ENCODE measurements at regions not wholly inside any gene's neighbourhood (a gene's known extent, or its start where the extent isn't known, plus 50 kb on each side); places are given as distances from the start of the nearest gene placed in this dataset.

DNA sequence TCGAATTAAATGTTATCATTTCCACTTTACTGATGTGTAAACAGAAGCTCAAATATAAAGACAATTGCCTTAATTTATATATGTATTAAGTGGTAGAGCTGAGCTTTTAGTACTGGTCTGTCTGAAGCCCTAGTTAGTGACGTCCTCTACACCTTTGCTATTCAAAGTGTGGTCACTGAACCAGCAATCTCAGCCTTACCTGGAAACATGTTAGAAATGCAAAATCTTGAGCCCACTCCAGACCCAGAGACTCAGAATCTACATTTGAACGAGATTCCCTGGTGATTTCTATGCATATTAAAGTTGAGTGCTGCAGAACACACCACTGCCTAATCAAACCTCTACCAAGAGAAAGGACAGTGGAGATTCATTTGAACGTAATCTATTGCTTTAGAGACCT is 88.3 kb upstream of the MPDZ start:
- H4K20me1 ChIP-seq (ENCODE audit: insufficient read depth, low read length) = no peaks in the 10 kb centered on the region
- H3K4me3 ChIP-seq (ENCODE audit: low read depth, low read length, poor library complexity, severe bottlenecking) = no peak overlapping the region
- H3K79me2 ChIP-seq (ENCODE audit: insufficient read depth, low read length) = no peaks in the 10 kb centered on the region
- no peak overlapping the region for H2AFZ ChIP-seq (ENCODE audit: low read length)
- no peak overlapping the region for H3K27ac ChIP-seq (ENCODE audit: low read depth, low read length, poor library complexity, severe bottlenecking)
- no peaks in the 10 kb centered on the region for H3K9me3 ChIP-seq (ENCODE audit: low read length)
- TF ChIP-seq, protein P1, sequence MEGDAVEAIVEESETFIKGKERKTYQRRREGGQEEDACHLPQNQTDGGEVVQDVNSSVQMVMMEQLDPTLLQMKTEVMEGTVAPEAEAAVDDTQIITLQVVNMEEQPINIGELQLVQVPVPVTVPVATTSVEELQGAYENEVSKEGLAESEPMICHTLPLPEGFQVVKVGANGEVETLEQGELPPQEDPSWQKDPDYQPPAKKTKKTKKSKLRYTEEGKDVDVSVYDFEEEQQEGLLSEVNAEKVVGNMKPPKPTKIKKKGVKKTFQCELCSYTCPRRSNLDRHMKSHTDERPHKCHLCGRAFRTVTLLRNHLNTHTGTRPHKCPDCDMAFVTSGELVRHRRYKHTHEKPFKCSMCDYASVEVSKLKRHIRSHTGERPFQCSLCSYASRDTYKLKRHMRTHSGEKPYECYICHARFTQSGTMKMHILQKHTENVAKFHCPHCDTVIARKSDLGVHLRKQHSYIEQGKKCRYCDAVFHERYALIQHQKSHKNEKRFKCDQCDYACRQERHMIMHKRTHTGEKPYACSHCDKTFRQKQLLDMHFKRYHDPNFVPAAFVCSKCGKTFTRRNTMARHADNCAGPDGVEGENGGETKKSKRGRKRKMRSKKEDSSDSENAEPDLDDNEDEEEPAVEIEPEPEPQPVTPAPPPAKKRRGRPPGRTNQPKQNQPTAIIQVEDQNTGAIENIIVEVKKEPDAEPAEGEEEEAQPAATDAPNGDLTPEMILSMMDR (IDR thresholded peaks at IDR 0.05; ENCODE audit: low read length) = no peak
- no peak for TF ChIP-seq EZH2 (IDR thresholded peaks at IDR 0.05; ENCODE audit: borderline replicate concordance, low read length)
- no peak overlapping the region for H3K9ac ChIP-seq (ENCODE audit: low read length)
- no peak overlapping the region for H3K4me2 ChIP-seq (ENCODE audit: low read length)
- no peaks in the 10 kb centered on the region for H3K36me3 ChIP-seq (ENCODE audit: insufficient read depth, low read length)
- no peaks in the 10 kb centered on the region for H3K27me3 ChIP-seq (ENCODE audit: insufficient read depth, low read length)
- no peaks in the 10 kb centered on the region for H3K4me1 ChIP-seq (ENCODE audit: insufficient read depth, low read length, severe bottlenecking)
- H3K9me2 ChIP-seq (ENCODE audit: low read depth, low read length) = no peaks in the 10 kb centered on the region
- H3F3A ChIP-seq (ENCODE audit: insufficient read depth, low read length) = no peaks in the 10 kb centered on the region

GRCh38 chr9:13364271-13365000 is 84.9 kb upstream of the MPDZ start:
- Histone ChIP-seq H3K4me3 (ENCODE audit: low read depth, low read length, poor library complexity, severe bottlenecking) (no peak overlapping the region), H3K27me3 (ENCODE audit: insufficient read depth, low read length) (no peaks in the 10 kb centered on the region), H4K20me1 (ENCODE audit: insufficient read depth, low read length) (no peaks in the 10 kb centered on the region), H3K4me2 (ENCODE audit: low read length) (no peak overlapping the region), H3K4me1 (ENCODE audit: insufficient read depth, low read length, severe bottlenecking) (no peaks in the 10 kb centered on the region), H3F3A (ENCODE audit: insufficient read depth, low read length) (no peaks in the 10 kb centered on the region), H3K36me3 (ENCODE audit: insufficient read depth, low read length) (no peaks in the 10 kb centered on the region), H3K9me3 (ENCODE audit: low read length) (no peaks in the 10 kb centered on the region), H3K9ac (ENCODE audit: low read length) (no peak overlapping the region), H3K27ac (ENCODE audit: low read depth, low read length, poor library complexity, severe bottlenecking) (no peak overlapping the region), H2AFZ (ENCODE audit: low read length) (no peak overlapping the region), H3K9me2 (ENCODE audit: low read depth, low read length) (no peaks in the 10 kb centered on the region), H3K79me2 (ENCODE audit: insufficient read depth, low read length) (no peaks in the 10 kb centered on the region)
- no peak for TF ChIP-seq EZH2 (IDR thresholded peaks at IDR 0.05; ENCODE audit: borderline replicate concordance, low read length)
- TF ChIP-seq, protein P1 (IDR thresholded peaks at IDR 0.05; ENCODE audit: low read length) = no peak

DNA sequence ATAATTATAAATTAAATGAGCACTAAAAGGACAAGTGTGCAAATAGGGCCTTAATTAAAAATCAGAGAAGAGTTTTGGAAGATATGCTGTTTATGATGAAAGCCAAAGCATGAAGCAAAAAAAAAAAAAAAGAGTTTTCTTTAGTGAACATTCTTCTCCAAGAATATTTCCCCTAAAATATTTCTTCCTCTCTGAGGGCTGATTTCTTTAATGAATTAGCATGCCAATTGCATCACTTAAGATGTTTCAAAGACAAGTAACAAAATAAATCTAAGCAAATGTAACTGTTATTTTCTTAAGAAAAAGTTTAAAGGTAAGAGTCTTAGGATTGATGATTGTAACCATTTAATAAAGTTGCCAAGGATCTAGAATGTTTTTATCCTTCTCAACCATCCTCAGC is 81.6 kb upstream of the MPDZ start:
- H3K4me3 ChIP-seq (ENCODE audit: low read depth, low read length, poor library complexity, severe bottlenecking) = no peak overlapping the region
- no peak overlapping the region for H3K9ac ChIP-seq (ENCODE audit: low read length)
- H3K36me3 ChIP-seq (ENCODE audit: insufficient read depth, low read length) = no peaks in the 10 kb centered on the region
- no peaks in the 10 kb centered on the region for H3F3A ChIP-seq (ENCODE audit: insufficient read depth, low read length)
- no peak overlapping the region for H3K27ac ChIP-seq (ENCODE audit: low read depth, low read length, poor library complexity, severe bottlenecking)
- H3K4me2 ChIP-seq (ENCODE audit: low read length) = no peak overlapping the region
- no peak overlapping the region for H2AFZ ChIP-seq (ENCODE audit: low read length)
- no peak for TF ChIP-seq EZH2 (IDR thresholded peaks at IDR 0.05; ENCODE audit: borderline replicate concordance, low read length)
- TF ChIP-seq, protein P1 (IDR thresholded peaks at IDR 0.05; ENCODE audit: low read length) = no peak
- H4K20me1 ChIP-seq (ENCODE audit: insufficient read depth, low read length) = no peaks in the 10 kb centered on the region
- H3K79me2 ChIP-seq (ENCODE audit: insufficient read depth, low read length) = no peaks in the 10 kb centered on the region
- no peaks in the 10 kb centered on the region for H3K27me3 ChIP-seq (ENCODE audit: insufficient read depth, low read length)
- H3K4me1 ChIP-seq (ENCODE audit: insufficient read depth, low read length, severe bottlenecking) = no peaks in the 10 kb centered on the region
- H3K9me2 ChIP-seq (ENCODE audit: low read depth, low read length) = no peaks in the 10 kb centered on the region
- no peaks in the 10 kb centered on the region for H3K9me3 ChIP-seq (ENCODE audit: low read length)
